HCT116 (cell line): ENCODE measurements at regions not wholly inside any gene's neighbourhood (a gene's known extent, or its start where the extent isn't known, plus 50 kb on each side); places are given as distances from the start of the nearest gene placed in this dataset.

Experiments
- ATAC-seq: fragments of 200-7000 bp; cut with Tn5 transposase; 2 replicates; pipeline ENCODE4 v1.9.1; 2020; ENCODE audit warnings: mild to moderate bottlenecking, moderate library complexity
- BruUV-seq: library from RNA; stranded (reverse); fragments of 400-500 nt; replicated peaks from 2 replicates; lab custom pipeline; 2021; lab: Mats Ljungman, UMichigan
- CTCF ChIA-PET: fragments of 300-600 bp; sonication (Branson Sonifier 250); formaldehyde crosslinking; loops from one replicate; lab custom pipeline; 2021; ENCODE audit warnings: antibody characterized with exemption; lab: Charles Lee
- POLR2A ChIA-PET: fragments of 300-600, 350-600 bp; sonication (Branson Sonifier 250); formaldehyde crosslinking; loops from one replicate; lab custom pipeline; 2021; ENCODE audit warnings: antibody characterized with exemption; lab: Charles Lee
- RAD21 ChIA-PET, 2 experiments: fragments of 300-600 bp; sonication (Branson Sonifier 250); formaldehyde crosslinking; loops; one replicate each; lab custom pipeline; 2023; ENCODE audit warnings: low total read pairs in 2 of 2; ENCODE audit not compliant: uncharacterized antibody in 2 of 2, unreplicated experiment in 2 of 2, low non-redundant PET in 1 of 2; lab: Charles Lee
- DNase-seq: peaks from one replicate; pipeline ENCODE4 v3.0.0-alpha.2; 2010; ENCODE audit warnings: low read depth, low spot score
- H2AFZ ChIP-seq: fragments of 200-600 bp; shearing (Covaris generic), sonication (generic); 2 replicates; pipeline ENCODE4 v1.6.1; 2017; ENCODE audit warnings: low read depth, mixed run types, mixed read lengths, antibody characterized with exemption, low read length; ENCODE audit not compliant: poor library complexity, severe bottlenecking
- H3K27ac ChIP-seq: 2 replicates; pipeline ENCODE4 v1.5.1; 2012; ENCODE audit warnings: low read depth, low read length
- H3K27me3 ChIP-seq: fragments of 200-600 bp; sonication (generic); 2 replicates; pipeline ENCODE4 v1.6.1; 2016; ENCODE audit warnings: mixed run types, low read length, mixed read lengths; ENCODE audit not compliant: insufficient read depth
- H3K36me3 ChIP-seq, 2 experiments: fragments of 200-500 bp in 1 of 2; fragments of 200-600 bp in 1 of 2; sonication (Bioruptor generic) in 1 of 2; sonication (generic) in 1 of 2; 2 replicates each; pipeline versions ENCODE4 v1.5.1 to v1.6.1; 2014 to 2016; ENCODE audit warnings: low read length in 2 of 2, inconsistent platforms in 1 of 2, mixed read lengths in 1 of 2, mixed run types in 1 of 2; ENCODE audit not compliant: insufficient read depth in 2 of 2, control insufficient read depth in 1 of 2
- H3K4me1 ChIP-seq, 2 experiments: fragments of 200-600 bp in 1 of 2; sonication (generic) in 1 of 2; 2 replicates each; pipeline versions ENCODE4 v1.5.1 to v1.6.1; 2012 to 2017; ENCODE audit warnings: low read length in 2 of 2, inconsistent platforms in 1 of 2, mild to moderate bottlenecking in 1 of 2, mixed read lengths in 1 of 2, mixed run types in 1 of 2, moderate library complexity in 1 of 2; ENCODE audit not compliant: insufficient read depth in 2 of 2, control insufficient read depth in 1 of 2
- H3K4me2 ChIP-seq: fragments of 200-600 bp; sonication (generic); 2 replicates; pipeline ENCODE4 v1.6.1; 2017; ENCODE audit warnings: mixed run types, low read length, mixed read lengths
- H3K4me3 ChIP-seq, 2 experiments: fragments of 200-600 bp in 1 of 2; sonication (generic) in 1 of 2; replicated peaks in 1 of 2; 2 replicates each; pipeline ENCODE4 v1.5.1; 2011 to 2016; ENCODE audit warnings: low read length in 2 of 2, control low read depth in 1 of 2, low read depth in 1 of 2, mild to moderate bottlenecking in 1 of 2, mixed read lengths in 1 of 2, mixed run types in 1 of 2
- H3K79me2 ChIP-seq: fragments of 200-600 bp; sonication (generic); 2 replicates; pipeline ENCODE4 v1.6.1; 2017; ENCODE audit warnings: mild to moderate bottlenecking, mixed run types, low read length, moderate library complexity, mixed read lengths; ENCODE audit not compliant: insufficient read depth
- H3K9ac ChIP-seq: fragments of 200-600 bp; sonication (generic); 2 replicates; pipeline ENCODE4 v1.6.1; 2016; ENCODE audit warnings: low read length, mixed read lengths
- H3K9me2 ChIP-seq: fragments of 200-600 bp; sonication (generic), shearing (Covaris generic); 2 replicates; pipeline ENCODE4 v1.6.1; 2017; ENCODE audit warnings: mixed run types, mild to moderate bottlenecking, moderate library complexity; ENCODE audit not compliant: insufficient read depth
- H3K9me3 ChIP-seq, 2 experiments: fragments of 200-500 bp in 1 of 2; fragments of 200-600 bp in 1 of 2; sonication (Bioruptor generic) in 1 of 2; sonication (generic) in 1 of 2; 2 replicates each; pipeline ENCODE4 v1.6.1; 2014 to 2017; ENCODE audit warnings: low read length in 2 of 2, mixed read lengths in 2 of 2, inconsistent platforms in 1 of 2, low read depth in 1 of 2, mild to moderate bottlenecking in 1 of 2, mixed run types in 1 of 2, moderate library complexity in 1 of 2; ENCODE audit not compliant: control insufficient read depth in 1 of 2, insufficient read depth in 1 of 2
- H4K20me1 ChIP-seq: fragments of 200-600 bp; sonication (generic), shearing (Covaris generic); 2 replicates; pipeline ENCODE4 v1.6.1; 2017; ENCODE audit warnings: mixed run types, mild to moderate bottlenecking, moderate library complexity; ENCODE audit not compliant: insufficient read depth
- CBX3 ChIP-seq: IDR thresholded peaks from 2 replicates; pipeline ENCODE4 v1.6.1; 2012; ENCODE audit warnings: low read depth
- CTCF ChIP-seq, 3 experiments: fragments of 200-600 bp in 1 of 3; sonication (generic) in 1 of 3; IDR thresholded peaks in 2 of 3; conservative IDR thresholded peaks in 1 of 3; 2 replicates each; pipeline ENCODE4 v1.5.1; 2012 to 2017; ENCODE audit warnings: low read depth in 2 of 3, low read length in 2 of 3, antibody characterized with exemption in 1 of 3, borderline replicate concordance in 1 of 3, control low read depth in 1 of 3, mild to moderate bottlenecking in 1 of 3, mixed read lengths in 1 of 3, mixed run types in 1 of 3, moderate library complexity in 1 of 3; ENCODE audit not compliant: insufficient read depth in 1 of 3
- EGR1 ChIP-seq: IDR thresholded peaks from 2 replicates; pipeline ENCODE4 v1.6.1; 2012; ENCODE audit warnings: low read depth
- EZH2 ChIP-seq: fragments of 200-600 bp; sonication (generic); IDR thresholded peaks from 2 replicates; pipeline ENCODE4 v1.6.1; 2017; ENCODE audit warnings: antibody characterized with exemption, mixed run types
- JUND ChIP-seq: IDR thresholded peaks from 2 replicates; pipeline ENCODE4 v1.6.1; 2012
- POLR2A ChIP-seq: IDR thresholded peaks from 2 replicates; pipeline ENCODE4 v1.7.0; 2011; ENCODE audit warnings: borderline replicate concordance; ENCODE audit not compliant: insufficient read depth, insufficient read length; ENCODE audit errors: extremely low read depth
- RAD21 ChIP-seq: IDR thresholded peaks from 2 replicates; pipeline ENCODE4 v1.6.1; 2012; ENCODE audit warnings: low read depth, mild to moderate bottlenecking
- YY1 ChIP-seq: IDR thresholded peaks from 2 replicates; pipeline ENCODE4 v1.6.1; 2011; ENCODE audit warnings: low read length, low read depth, moderate library complexity, mild to moderate bottlenecking; ENCODE audit not compliant: insufficient replicate concordance; ENCODE audit errors: extremely low read depth
- intact Hi-C: fragments of 100-400 bp; cut with micrococcal nuclease; formaldehyde crosslinking; loops from 2 replicates; pipeline ENCODE4 v1.10.0; 2022

GRCh38 chr1:239898062-239898730, 193.5 kb upstream of the FMN2 start:
- H3K27me3 ChIP-seq = no peaks in the 10 kb centered on the region
- H4K20me1 ChIP-seq = no peaks in the 10 kb centered on the region
- no peaks in the 10 kb centered on the region for H3K9me2 ChIP-seq
- no peak overlapping the region for H3K27ac ChIP-seq
- ATAC-seq (peak; percentile 73), DNase-seq (peak; percentile 24)
- ChIA-PET POLR2A (no interaction called here), RAD21 (no interaction called here), CTCF (interaction anchor here (1.2 kb wide), 1 partner anchor 14 kb away, joined by 3 read pairs; no protein-coding TSS in a partner anchor)
- H3K9me3 ChIP-seq = peaks cover 0 to 8% of the 10 kb centered on the region in 2 experiments; a peak in 2 of 4 replicates
- no peaks in the 10 kb centered on the region for H3K79me2 ChIP-seq
- H3K4me3 ChIP-seq = no peak overlapping the region
- intact Hi-C loops = loop anchor here (5.0 kb wide), 2 partner anchors 491 to 1646 kb away; no protein-coding TSS in a partner anchor
- H3K4me2 ChIP-seq = no peak overlapping the region
- H2AFZ ChIP-seq = no peak overlapping the region
- BruUV-seq = no TSS peak
- no peaks in the 10 kb centered on the region for H3K4me1 ChIP-seq
- H3K9ac ChIP-seq = no peak overlapping the region
- no peaks in the 10 kb centered on the region for H3K36me3 ChIP-seq
- TF ChIP-seq CBX3 = no peak
- TF ChIP-seq EZH2 = no peak
- TF ChIP-seq EGR1 = no peak
- TF ChIP-seq RAD21 = peak; percentile 70
- no peak for TF ChIP-seq JUND
- TF ChIP-seq YY1 = no peak
- peak; percentile 15 to 79 (median 78); a peak in 4 of 6 replicates for TF ChIP-seq CTCF (IDR thresholded peaks at IDR 0.05 in 2 of 3, conservative IDR thresholded peaks at IDR 0.05 in 1 of 3; ENCODE audit: borderline replicate concordance in 1 of 3, insufficient read depth in 1 of 3, low read depth in 2 of 3, low read length in 2 of 3)
- no peak for TF ChIP-seq POLR2A
